NOMO-1 treated with dmso at 0.1 percent for 144 hours (cell line): ENCODE measurements at regions not wholly inside any gene's neighbourhood (a gene's known extent, or its start where the extent isn't known, plus 50 kb on each side); places are given as distances from the start of the nearest gene placed in this dataset.

Experiments used
- DNase-seq: peaks from one replicate; lab custom pipeline; 2025; ENCODE audit not compliant: unreplicated experiment; lab: John Stamatoyannopoulos, UW

DNA sequence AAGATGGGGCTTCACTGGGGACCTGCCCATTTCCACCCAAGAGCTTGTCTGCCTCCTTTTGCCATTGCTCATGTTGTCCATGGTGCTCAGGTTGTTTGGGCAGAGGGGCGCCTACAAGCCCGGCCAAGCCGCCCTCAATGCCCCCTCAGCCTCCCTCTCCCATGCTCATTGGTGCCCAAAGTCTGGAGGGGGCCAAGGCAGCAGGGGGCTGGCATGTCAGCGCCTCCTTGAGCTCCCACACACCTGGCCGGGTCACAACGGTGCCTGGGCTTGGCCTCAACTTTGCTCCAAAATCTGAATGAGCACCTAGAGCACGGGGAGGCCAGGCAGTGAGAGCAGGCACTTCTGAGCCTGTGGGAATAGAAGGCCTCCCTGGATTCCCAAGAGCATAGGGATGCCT lies 1598.8 kb downstream of the PCDH7 start:
- DNase-seq = no peak

DNA sequence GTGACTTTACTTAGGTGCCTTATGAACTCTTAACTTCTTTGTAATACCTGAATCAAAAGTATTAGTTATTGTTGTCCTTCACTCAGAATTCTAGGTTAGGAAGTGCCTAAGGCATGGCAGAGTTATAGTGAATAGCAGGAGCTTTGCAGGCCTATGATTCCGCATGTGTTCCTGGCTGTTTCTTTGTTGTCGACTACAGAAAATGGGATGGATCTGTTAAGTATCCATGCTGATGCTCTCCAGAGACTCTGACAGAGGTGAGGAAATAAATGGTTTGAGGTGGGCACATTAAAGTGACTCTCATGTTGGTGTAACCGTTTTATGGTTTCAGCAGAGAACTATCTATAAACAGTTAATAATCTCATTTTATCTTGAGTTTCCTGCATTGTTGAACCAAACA lies 1601.3 kb downstream of the PCDH7 start:
- no peak for DNase-seq

DNA sequence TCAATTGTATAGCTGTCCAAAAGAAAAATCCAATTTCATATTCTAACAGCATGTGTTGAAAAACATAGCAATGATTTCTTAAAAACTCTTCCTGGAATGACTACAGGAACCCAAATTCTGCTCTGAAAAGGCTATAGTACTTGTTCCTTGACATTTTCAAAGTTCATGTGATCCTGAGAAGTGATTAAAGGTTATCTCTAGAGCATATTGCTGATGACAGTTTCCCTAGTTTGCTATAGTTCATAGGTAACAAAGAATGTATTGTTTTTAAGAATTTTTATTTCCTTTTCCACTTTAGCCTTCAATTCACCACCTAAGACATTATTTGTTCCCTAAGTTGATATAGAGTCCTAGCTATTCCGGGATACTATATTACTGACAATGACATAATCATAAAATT lies 1614.6 kb downstream of the PCDH7 start:
- DNase-seq = no peak

DNA sequence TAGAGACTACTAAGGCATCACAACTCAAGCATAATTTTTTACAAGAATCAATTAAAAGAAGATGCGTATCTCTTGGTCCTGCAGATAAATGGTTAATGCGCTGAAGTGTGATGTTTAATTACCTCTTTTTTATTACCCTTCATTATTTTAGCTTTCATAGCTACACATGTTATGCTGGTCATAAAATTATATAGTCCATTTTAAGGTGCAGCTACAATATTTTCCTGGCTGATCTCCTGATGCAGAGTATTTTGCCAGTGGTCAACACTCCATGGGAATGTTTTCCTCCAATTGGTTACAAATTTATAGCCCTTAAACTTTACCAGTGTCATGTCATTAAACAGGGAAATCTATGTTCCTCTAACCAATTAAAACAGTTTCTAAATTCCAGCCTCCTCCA lies 1617.2 kb downstream of the PCDH7 start:
- no peak for DNase-seq

DNA sequence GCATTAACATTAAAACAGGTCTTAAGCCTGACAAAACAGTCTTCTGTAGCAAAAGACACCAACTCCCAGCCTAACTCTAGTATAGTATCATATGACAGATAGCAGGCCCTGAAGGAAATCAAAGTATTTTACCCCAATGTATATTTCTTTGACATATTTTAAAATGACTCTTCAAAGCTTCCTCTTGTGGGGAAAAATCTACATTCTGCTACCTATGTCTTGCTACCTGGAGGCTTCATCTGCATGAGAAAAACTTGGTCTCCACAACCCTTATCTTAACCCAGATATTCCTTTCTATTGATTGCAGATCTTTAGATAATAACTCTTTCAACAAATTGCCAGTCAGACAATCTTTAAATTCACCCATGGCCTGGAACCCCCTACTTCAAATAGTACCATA lies 1620.4 kb downstream of the PCDH7 start:
- DNase-seq = no peak

DNA sequence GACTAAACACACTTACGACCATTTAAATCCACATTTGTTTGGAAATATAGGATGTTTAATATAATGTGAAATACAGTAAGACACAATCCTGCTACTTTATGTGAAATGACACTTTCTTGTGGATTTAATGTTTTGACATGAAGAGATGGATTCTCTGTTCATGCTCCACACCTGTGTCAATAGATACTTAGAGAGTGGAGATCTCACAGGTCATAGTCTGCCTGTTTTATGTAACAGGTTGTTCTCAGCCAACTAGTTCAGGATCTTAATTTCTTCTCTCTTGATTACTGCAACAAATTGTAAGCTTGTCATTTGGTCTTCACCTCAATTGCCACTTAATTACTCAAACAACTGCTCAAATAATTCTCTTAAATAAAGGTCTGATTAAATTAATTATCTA lies 1621.2 kb downstream of the PCDH7 start:
- no peak for DNase-seq

DNA sequence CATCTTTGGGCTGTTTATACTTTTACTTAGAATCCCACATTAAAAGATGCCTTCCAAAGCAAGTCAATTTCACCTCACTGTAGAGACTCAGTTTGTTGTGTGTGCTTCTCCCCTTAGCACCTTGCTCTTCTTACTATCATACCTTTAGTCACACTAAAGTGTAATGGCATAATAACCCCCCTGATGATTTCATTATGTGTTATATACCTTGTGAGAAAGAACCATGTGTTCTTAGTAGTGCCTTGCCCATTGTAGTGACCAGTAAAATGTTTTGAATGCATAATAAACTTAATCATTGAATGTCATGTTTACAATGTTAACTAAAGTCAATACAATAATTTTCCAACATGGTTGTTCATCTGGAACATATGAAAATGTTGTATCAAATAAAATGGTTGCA lies 1621.9 kb downstream of the PCDH7 start:
- DNase-seq = no peak

DNA sequence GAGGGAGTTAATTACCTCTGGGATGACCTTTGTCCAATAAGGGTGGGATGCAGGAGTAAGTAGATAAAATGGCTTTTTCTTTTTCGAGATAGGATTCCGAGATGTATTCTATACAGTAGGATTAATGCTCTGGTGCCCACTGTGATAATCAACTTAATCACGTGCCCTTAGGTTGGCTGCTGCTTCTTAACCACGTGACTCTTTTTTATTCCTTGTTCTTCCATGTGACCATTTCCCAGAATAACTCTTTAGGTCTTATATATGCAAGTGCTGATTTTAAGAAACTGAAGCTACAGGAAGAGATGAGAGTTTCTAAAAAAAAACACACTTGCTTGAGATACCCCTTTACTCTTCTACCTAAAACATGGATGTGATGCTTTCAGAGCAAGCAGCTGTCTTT lies 1628.9 kb downstream of the PCDH7 start:
- no peak for DNase-seq

DNA sequence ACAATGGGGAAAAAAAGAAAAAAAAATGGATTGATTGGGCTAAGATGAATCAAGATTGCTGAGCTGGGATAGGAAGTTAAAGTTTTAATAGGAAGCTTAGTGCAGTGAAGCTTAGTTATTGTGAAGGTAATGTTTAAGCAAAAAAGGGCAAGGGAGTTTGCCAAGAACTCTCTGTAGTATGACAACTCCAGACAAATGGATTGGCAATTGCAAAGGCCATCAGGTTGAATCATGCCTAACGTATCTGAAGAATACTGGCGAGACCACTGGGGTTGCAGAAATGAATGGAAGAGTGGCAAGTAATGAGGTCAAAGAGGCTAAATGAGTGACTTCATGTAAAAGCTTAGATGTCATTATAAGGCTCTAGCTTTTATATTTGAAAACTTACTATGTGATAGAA lies 1654.0 kb downstream of the PCDH7 start:
- no peak for DNase-seq

DNA sequence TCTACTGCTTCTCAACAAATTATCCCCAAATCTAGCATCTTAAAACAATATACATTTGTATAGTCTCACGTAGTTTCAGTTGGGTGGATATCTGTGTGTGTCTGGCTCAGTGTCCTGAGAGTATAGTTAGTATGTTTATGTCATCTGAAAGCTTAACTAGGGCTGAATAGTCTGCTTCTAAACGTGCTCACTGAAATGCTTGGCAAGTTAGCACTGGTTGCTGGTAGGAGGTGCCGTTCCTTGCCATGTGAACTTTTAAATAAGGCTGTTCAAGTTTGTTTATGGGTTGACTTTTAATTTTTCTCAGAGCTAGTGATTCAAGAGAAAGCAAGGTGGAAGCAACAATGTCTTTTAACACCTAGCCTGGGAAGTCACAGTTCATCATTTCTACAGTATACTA lies 1673.6 kb downstream of the PCDH7 start:
- no peak for DNase-seq

DNA sequence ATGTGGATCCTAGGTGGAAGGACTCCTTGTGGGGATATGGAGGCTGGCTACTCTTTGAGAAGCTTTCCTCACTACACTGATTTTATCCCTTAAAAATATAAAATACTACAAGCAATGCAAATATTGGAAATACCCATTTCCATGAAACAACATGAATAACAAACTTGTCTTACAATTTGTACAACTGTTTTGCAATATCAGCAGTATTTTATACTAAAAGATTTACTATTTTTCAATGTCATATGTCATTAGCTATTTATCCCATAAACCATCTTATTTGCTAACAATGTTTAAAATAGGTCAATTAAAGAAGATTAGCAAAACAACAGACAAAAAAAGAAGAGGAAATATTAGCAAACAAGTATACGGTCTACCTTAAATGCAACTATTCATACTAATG lies 1674.1 kb downstream of the PCDH7 start:
- no peak for DNase-seq

DNA sequence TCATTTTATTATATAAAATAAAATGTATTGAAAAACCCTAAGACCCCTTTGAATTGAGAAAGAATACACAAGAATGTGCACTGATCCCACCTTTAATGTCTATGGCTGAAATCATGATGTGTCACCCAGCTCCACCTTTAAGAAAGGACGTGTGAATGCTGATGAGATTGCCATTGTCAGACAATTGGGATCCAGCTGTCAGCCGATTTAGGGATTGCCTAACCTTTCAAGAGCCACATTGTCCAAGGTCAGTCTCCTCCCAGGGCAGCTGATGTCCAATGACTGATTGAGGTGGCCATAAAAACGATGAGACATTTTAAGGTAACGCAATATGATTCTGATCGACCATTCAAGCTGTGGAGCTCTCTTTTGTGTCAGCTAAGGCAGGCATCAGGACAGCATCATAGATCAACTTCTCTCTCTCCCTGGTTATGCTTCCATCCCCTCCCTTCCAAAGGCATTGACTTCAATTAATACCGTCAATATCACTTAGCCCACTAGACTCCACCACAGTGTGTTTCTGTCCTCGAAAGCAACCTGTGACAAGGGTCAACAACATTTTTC lies 1676.4 kb downstream of the PCDH7 start:
- no peak for DNase-seq

DNA sequence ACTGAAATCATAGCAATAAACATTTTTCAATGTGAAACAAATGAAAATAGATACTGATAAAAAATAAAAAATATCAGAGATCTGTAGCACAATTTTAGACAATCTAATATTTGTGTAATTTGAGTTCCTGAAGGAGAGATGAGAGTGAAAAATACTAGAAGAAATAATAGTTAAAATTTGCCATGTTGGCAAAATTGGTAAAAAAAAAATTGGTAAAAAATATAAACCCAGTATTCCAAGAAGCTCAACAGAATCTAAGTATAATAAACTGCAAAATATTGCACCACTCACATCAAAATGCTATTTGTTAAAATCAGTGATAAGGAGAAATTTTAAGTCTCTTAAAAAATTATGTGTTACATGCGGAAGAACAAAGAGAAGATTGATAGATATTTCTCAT lies 1680.7 kb downstream of the PCDH7 start:
- no peak for DNase-seq

DNA sequence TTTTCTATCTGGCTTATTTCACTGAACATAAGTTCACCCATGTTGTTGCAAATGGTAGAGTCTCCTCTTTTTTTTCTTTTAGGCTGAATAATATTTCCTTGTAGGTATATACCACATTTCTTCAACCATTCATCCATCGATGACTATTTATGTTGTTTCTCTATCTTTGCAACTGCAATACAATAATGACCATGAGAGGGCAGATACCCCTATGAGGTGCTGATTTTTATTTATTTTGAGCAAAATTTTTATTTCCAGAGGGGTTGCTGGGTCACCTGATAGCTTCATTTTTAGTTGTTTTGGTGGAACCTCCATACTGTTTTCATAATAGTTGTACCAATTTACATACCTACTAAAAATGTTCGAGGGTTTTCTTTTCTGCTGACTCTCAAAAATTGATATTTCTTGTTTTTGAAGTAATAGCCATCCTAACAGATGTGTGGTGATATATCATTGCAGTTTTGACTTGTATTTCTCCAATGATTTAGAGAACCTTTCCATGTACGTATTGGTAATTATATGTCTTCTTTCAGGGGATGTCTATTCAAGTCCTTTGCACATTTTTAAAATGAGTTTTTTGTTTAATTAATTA lies 1697.0 kb downstream of the PCDH7 start:
- DNase-seq = no peak

DNA sequence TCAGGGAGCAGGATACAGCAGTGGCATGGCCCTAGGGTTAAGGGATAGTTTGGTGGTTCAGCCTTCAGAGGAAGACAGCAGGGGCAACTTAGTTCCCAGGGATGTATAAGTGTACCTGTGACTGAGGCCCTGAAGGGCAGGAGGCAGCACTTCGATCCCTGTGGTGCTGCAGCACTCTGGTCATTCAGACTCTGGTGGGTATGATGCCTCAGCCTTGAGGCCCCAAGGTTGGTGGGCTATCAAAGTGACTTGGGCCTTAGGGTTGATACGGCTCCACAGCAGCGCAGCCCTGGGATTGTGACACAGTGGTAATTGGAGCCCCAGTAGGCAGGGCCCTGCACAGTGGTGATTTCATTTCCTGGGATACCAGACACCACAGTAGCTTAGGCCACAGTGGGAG lies 1703.1 kb downstream of the PCDH7 start:
- DNase-seq = no peak

DNA sequence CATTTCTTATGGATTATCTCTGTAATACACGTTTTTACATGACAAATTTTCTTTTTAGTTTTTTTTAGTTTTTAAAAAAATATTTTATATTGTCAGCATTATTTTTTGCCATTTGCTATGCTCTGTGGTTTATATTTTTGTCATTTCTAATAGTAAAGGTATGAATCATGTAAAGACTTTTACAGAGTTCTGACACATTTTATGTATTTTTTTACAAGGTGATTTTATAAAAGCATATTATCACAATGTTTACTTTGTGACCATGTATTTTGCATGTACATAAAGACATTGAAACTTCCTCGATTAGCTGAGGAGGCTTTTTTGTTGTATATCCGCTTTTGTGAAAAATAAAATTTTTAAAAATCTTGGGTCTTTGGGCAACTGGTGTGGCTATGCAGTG lies 1705.1 kb downstream of the PCDH7 start:
- no peak for DNase-seq

DNA sequence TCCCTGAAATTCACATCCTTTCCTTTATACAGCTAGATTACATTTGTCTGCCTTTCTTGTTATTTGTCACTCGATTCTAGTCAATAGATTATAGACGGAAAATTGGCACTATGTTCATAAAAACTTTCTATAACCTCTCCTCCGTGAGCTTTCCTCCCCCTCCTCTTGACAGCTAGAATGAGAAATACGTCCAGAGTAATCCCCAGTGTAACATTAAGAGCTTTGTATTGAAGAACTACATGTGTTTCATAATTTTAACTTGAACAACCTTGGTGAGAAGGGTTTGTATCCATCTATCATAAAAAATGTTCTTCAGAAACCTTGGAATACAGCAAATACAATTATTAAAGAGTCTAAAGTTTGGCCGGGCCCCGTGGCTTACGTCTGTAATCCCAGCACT lies 1707.4 kb downstream of the PCDH7 start:
- no peak for DNase-seq

DNA sequence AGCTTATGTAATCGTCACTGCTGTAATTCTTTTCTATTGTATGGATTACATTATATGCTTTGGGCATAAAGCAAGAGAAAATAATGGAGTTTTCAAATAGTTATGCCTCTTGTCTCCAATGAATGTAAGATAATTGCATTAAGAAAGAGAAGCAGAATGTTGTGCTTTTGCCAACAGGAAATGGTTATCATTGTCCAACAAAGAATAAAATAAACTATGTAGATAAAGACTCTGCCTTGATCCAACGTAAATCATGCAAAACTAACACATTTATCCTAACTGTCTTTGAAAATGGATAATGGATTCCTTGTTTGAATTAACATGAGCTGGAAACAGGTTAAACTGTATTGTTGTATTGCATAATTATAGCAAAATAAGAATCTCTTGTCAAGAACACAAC lies 1709.0 kb downstream of the PCDH7 start:
- DNase-seq = no peak

DNA sequence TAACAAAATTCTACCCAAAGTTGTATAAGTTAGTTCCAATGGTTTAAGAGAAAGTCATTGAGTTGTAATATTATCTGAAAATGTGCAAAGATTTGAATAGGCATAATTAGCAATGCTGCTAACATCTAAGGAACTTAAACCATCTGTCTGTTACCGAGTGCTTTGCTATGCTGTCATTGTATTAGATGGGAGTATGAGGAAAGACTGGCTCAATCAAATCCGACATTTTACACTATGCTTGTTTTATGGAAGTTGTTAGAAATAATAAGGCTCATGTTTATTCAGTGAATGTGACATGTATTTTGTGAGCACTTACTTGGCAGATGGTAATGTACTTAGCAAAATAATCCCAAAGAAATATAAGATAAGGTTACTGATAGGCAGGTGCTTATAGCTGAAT lies 1715.1 kb downstream of the PCDH7 start:
- no peak for DNase-seq

DNA sequence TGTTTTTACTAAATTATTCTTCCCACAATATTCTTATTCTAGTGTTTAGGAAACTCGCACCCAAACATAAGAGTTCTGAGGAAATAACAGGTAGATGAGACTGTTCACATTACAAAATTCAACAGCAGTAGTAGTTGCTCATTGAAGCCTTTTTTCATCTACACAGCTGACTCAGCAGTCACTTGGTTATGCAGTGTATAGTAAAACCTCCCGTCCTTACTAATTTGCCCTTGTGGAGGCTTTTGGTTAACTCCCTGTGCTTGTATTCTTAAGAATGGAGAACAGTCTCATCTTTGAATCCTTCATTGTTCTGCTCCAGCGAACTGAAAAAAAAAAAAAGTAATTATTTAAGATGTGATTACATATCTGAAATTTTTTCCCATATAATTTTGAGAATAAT lies 1716.6 kb downstream of the PCDH7 start:
- no peak for DNase-seq

DNA sequence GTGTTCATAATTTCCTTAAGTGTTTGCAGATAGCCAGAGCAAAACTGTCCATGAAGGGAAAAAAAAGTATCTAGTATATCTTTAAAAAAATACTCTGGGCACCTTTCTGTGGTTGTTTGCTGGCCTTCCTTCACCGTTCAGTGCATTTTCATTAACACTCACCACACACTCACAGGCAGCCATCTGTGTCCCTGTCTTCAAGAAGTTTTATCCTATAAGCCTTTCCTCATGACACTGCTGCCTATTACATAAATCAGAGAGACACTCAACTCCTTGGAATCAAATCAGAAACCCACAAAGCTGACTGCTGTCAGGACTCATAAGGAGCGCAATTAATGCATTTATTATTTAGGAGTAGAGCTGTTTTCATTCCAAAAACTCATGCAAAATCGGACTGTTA lies 1720.2 kb downstream of the PCDH7 start:
- DNase-seq = no peak

DNA sequence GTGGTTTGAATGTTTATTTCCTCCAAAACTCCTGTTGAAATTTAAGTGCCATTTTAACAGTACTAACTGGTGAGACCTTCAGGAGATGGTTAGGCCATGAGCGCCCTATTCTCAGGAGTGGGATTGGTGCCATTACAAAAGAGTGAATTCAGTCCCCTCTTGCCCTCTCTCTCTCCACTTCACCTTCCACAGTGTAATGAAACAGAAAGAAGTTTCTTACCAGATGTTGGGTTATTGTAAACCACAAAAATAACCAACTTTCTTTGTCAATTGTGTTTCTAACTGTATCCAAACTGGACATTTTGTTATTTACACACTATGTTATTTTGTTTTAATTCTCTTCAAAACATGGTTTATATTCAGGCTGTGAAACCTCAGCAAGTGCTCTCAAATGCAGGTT lies 1734.3 kb downstream of the PCDH7 start:
- DNase-seq = no peak

DNA sequence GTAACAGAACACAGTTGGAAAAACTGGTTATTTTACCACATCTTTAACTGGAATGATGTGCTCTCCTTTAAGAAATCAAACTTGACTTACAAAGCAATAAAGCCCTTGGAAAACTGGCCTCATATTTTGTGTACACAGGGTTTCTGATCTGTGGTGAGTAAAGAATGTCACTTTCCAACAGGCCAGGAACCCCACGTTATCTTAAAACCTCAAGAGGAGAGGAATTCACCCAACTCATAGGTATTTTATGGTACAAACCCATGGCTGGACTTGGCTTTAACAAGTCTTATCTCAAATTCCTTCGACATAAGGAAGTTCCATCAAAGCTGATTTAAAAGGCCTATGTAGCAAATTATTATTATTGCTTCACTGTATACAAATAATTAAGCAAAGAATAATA lies 1735.1 kb downstream of the PCDH7 start:
- DNase-seq = no peak

DNA sequence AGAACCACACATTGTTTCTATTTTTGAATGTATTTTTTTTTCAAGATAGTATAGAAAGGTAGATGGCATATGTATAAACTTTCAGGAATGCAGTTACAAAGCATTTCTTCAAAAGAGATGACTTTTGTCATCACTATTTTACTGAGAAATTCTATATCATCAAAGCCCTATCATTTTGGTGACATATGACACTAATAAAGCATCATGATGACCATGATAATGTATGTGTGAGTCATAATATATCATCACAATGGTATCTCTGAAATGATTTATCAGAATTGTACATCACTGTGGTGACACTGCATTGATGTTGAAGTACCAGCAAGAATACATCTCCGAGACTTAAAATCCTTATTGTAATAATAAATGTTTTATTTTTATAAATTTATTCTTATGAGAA lies 1740.8 kb downstream of the PCDH7 start:
- DNase-seq = no peak
